ENCODE measurements at regions not wholly inside any gene's neighbourhood (a gene's known extent, or its start where the extent isn't known, plus 50 kb on each side); places are given as distances from the start of the nearest gene placed in this dataset.

- H3K27ac ChIP-seq (ENCODE audit: extremely low read depth, low read depth, low read length), result no peak overlapping the region
- H3K4me3 ChIP-seq, result no peak overlapping the region
- BruUV-seq (replicated peaks), result no TSS peak
- no peak; the same call in 2 of the 3 replicates for ATAC-seq
- H3K79me2 ChIP-seq (ENCODE audit: control insufficient read depth, insufficient read depth, low read length), result no peaks in the 10 kb centered on the region
- DNase-seq (ENCODE audit: extremely low read depth in 1 of 4, low spot score in 3 of 4), result peak in 3 of 4 experiments; percentile 9 to 26 (median 23)
- H3K36me3 ChIP-seq (ENCODE audit: control insufficient read depth, insufficient read depth, low read length), result no peaks in the 10 kb centered on the region
- peaks cover 4% of the 10 kb centered on the region; the same call in 1 of the 2 replicates for H4K20me1 ChIP-seq (replicated peaks; ENCODE audit: control insufficient read depth, insufficient read depth, low read length)
- FAIRE-seq, result peak; percentile 26
- ChIA-PET POLR2A (interaction anchor here (1.4 kb wide), 1 partner anchor 10 kb away, joined by 4 read pairs; no protein-coding TSS in a partner anchor), CTCF (ENCODE audit: low intra/inter-chr PET ratio) (no interaction called here)
- in situ Hi-C loops (cut with MboI), result no loop called here
- H3K9ac ChIP-seq (ENCODE audit: insufficient read depth in 1 of 2, low read depth in 2 of 2, low read length in 2 of 2), result no peak overlapping the region
- H3K27me3 ChIP-seq (ENCODE audit: control insufficient read depth in 2 of 2, insufficient read depth in 2 of 2, low read length in 2 of 2), result peaks cover 0 to 62% of the 10 kb centered on the region in 2 experiments; a peak in 3 of 5 replicates
- no peaks in the 10 kb centered on the region for H3K9me1 ChIP-seq (ENCODE audit: control insufficient read depth, insufficient read depth, low read length)
- intact Hi-C loops (cut with micrococcal nuclease), result no loop called here
- no peak overlapping the region for H3K4me2 ChIP-seq (ENCODE audit: insufficient read depth, low read length)
- 0% methylated on average over 11 of the region's 11 CpGs for WGBS (ENCODE audit: insufficient coverage, low coverage, missing lambda C conversion rate)
- H3K9me3 ChIP-seq (replicated peaks; ENCODE audit: control insufficient read depth, insufficient read depth, low read depth, low read length), result no peaks in the 10 kb centered on the region
- TF ChIP-seq FOSL1 (tag; conservative IDR thresholded peaks at IDR 0.05) (peak; percentile 82), JUN (IDR thresholded peaks at IDR 0.05; ENCODE audit: borderline replicate concordance, low read depth, low read length) (0 out of 2 replicates have a peak, but pooled peaks have one; percentile 30), JUN (CRISPR knock-in tag; IDR thresholded peaks at IDR 0.05; ENCODE audit: borderline replicate concordance) (no peak), HDAC2 (IDR thresholded peaks at IDR 0.05) (no peak), ZBTB49 (CRISPR knock-in tag; IDR thresholded peaks at IDR 0.05; ENCODE audit: borderline replicate concordance) (no peak), MEF2A (IDR thresholded peaks at IDR 0.05; ENCODE audit: control insufficient read depth, low read depth, low read length) (no peak), BMI1 (IDR thresholded peaks at IDR 0.05; ENCODE audit: low read length) (no peak), JUND (IDR thresholded peaks at IDR 0.05; ENCODE audit: borderline replicate concordance, low read depth, low read length) (peak; percentile 39; the same call in 1 of the 2 replicates), JUND (tag; IDR thresholded peaks at IDR 0.05; ENCODE audit: borderline replicate concordance, low read depth, low read length) (no peak), ATF3 (IDR thresholded peaks at IDR 0.05) (peak; percentile 44; the same call in 1 of the 2 replicates), ATF3 (CRISPR knock-in tag; conservative IDR thresholded peaks at IDR 0.05) (no peak)
- H3K4me1 ChIP-seq (replicated peaks in 1 of 2; ENCODE audit: control insufficient read depth in 2 of 2, insufficient read depth in 2 of 2, low read length in 2 of 2), result no peaks in the 10 kb centered on the region
- no peak overlapping the region for H2AFZ ChIP-seq (ENCODE audit: low read depth, low read length)
These were observed 141.0 kb downstream of the INHBB start for GRCh38 chr2:120486946-120487345.
